SK-N-DZ (cell line): ENCODE measurements at regions not wholly inside any gene's neighbourhood (a gene's known extent, or its start where the extent isn't known, plus 50 kb on each side); places are given as distances from the start of the nearest gene placed in this dataset.

ENCODE experiments used
- DNase-seq: peaks from one replicate; pipeline ENCODE4 v3.0.0-alpha.2; 2015; ENCODE audit warnings: low spot score

- DNase-seq: no peak
Measured at GRCh38 chr11:134763030-134763388, 351.0 kb upstream of the B3GAT1 start.

GRCh38 chr11:134762248-134763029 is 350.4 kb upstream of the B3GAT1 start:
- no peak for DNase-seq

GRCh38 chr11:134761926-134762247 is 349.8 kb upstream of the B3GAT1 start:
- DNase-seq: no peak

- DNase-seq: no peak
Measured at GRCh38 chr11:134761386-134761785, 349.3 kb upstream of the B3GAT1 start.

- DNase-seq: no peak
Measured at GRCh38 chr11:134760957-134761356, 348.9 kb upstream of the B3GAT1 start.

GRCh38 chr11:134760299-134760698 is 348.3 kb upstream of the B3GAT1 start:
- DNase-seq: no peak

- no peak for DNase-seq
Measured at GRCh38 chr11:134759855-134760254, 347.8 kb upstream of the B3GAT1 start.

- no peak for DNase-seq
Measured at GRCh38 chr11:134759274-134759673, 347.2 kb upstream of the B3GAT1 start.

- DNase-seq: no peak
Measured at GRCh38 chr11:134758342-134758931, 346.4 kb upstream of the B3GAT1 start.

- no peak for DNase-seq
Measured at GRCh38 chr11:134757633-134758032, 345.6 kb upstream of the B3GAT1 start.

GRCh38 chr11:134756811-134757540 is 344.9 kb upstream of the B3GAT1 start:
- DNase-seq: no peak

GRCh38 chr11:134755535-134755934 is 343.5 kb upstream of the B3GAT1 start:
- DNase-seq: no peak

- no peak for DNase-seq
Measured at GRCh38 chr11:134754521-134755198, 342.6 kb upstream of the B3GAT1 start.

- no peak for DNase-seq
Measured at GRCh38 chr11:134753771-134754520, 341.9 kb upstream of the B3GAT1 start.

- DNase-seq: no peak
Measured at GRCh38 chr11:134752964-134753770, 341.1 kb upstream of the B3GAT1 start.

GRCh38 chr11:134752526-134752925 is 340.5 kb upstream of the B3GAT1 start:
- no peak for DNase-seq

- no peak for DNase-seq
Measured at GRCh38 chr11:134751766-134752165, 339.7 kb upstream of the B3GAT1 start.

GRCh38 chr11:134751031-134751585 is 339.1 kb upstream of the B3GAT1 start:
- no peak for DNase-seq

- no peak for DNase-seq
Measured at GRCh38 chr11:134750619-134751018, 338.6 kb upstream of the B3GAT1 start.
